ENCODE measurements at regions not wholly inside any gene's neighbourhood (a gene's known extent, or its start where the extent isn't known, plus 50 kb on each side); places are given as distances from the start of the nearest gene placed in this dataset.

GRCh38 chr6:121851056-121851455 lies 415.6 kb downstream of the GJA1 start:
- TF ChIP-seq CTCF (IDR thresholded peaks at IDR 0.05 in 4 of 5, conservative IDR thresholded peaks at IDR 0.05 in 1 of 5) (no peak), POLR2A (IDR thresholded peaks at IDR 0.05) (no peak)
